ENCODE measurements at regions not wholly inside any gene's neighbourhood (a gene's known extent, or its start where the extent isn't known, plus 50 kb on each side); places are given as distances from the start of the nearest gene placed in this dataset.
"Not testable (repeated sequence)": the region's sequence is repeated elsewhere in the genome, so short reads cannot be mapped to it uniquely, and the experiment has no call there.

GRCh38 chr17:71192039-71192555 is 928.7 kb upstream of the SOX9 start:
- no peak for DNase-seq (ENCODE audit: low read depth in 3 of 3)

GRCh38 chr17:71192848-71193247 is 928.0 kb upstream of the SOX9 start:
- no peak for DNase-seq (ENCODE audit: low read depth in 3 of 3)

DNA sequence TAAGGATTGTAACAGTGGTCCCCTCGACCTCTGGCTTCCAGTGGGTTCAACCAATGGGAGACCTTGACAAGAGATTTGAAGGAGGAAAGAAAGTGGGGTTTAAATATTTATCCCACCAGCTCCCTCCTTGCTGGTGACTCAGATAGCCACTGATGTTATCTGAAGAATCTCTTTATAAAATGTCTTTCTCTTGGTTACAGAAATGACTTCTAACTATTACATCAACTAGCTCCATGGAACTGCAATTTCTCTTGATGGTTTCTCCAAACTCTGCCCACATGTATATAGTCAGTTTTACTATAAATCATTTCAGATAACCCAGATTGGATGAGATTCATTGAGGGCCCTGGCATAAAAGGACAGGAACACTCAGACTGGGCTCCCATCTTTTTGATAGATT is 920.2 kb upstream of the SOX9 start:
- DNase-seq (ENCODE audit: low read depth in 3 of 3): no peak

DNA sequence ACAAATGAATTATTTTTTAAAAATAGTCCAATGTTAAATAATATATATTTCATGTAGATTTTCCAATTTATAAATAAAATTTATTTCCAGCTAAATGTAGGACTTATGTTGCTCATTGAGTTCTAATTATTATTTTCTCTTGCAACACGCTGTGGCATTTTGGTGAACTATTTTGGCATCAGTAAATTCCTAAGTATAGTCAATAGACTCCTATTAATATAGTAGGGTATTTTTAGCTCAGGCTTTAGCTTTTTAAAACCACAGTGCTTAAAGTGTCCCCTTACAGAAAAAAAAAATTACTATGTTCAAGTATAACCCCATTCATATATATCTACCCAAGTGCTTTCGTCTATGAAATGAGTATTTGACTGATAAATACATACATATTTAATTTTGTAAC is 919.2 kb upstream of the SOX9 start:
- no peak for DNase-seq (ENCODE audit: low read depth in 3 of 3)

- no peak for DNase-seq (ENCODE audit: low read depth in 3 of 3)
Observed at GRCh38 chr17:71202449-71202848, 918.4 kb upstream of the SOX9 start.

DNA sequence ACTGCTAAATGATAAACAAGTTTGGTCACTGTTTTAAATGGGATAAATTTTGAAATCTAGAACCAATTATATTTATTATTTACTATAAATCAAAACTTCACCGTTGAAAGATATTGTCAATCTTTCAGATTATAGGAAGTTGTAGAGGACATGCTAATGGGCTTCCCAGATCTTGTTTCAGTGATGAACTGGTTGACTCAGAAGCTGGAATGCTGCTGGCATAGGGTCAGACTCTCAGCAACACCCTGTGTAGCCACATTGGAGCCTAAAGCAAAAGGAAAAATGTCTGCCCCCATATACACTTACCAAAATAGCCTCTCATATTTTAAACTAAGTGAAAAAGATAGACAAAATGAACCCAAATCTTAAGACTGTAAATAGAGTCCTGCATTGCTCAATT is 916.9 kb upstream of the SOX9 start:
- DNase-seq (ENCODE audit: low read depth in 3 of 3): no peak

- DNase-seq (ENCODE audit: low read depth in 3 of 3): not testable (repeated sequence)
Observed at GRCh38 chr17:71205951-71206350, 914.9 kb upstream of the SOX9 start.

DNA sequence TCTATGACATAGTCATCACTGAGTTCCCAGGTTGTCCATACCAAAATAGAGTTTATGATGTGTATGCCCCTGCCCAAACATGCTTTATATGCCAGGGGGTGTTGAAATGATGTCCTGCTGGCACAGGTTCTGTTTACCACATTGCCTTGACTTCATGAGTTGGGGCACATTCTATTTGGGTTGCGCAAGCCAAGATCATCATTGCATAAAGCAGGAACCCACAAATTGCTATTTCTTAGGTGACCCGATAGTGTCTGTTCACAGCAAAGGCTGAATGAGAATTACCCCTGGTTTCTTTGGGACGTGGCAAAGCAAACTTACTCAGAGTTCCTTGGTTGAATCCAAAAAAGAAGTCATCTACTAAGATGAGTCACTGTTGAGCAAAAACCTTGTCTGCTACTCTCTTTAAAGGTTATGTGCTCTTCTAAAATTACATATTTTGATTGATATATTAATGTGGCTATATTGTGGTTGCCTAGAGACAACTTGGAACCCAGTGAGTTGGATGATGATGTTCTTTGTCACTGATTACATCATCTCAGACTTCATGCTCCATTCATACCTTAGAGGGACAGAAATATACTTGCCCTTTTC is 912.6 kb upstream of the SOX9 start:
- DNase-seq (ENCODE audit: low read depth in 3 of 3): no peak

- DNase-seq (ENCODE audit: low read depth in 3 of 3): no peak
Observed at GRCh38 chr17:71213936-71214335, 906.9 kb upstream of the SOX9 start.

- DNase-seq (ENCODE audit: low read depth in 3 of 3): no peak
Observed at GRCh38 chr17:71217769-71218168, 903.1 kb upstream of the SOX9 start.

DNA sequence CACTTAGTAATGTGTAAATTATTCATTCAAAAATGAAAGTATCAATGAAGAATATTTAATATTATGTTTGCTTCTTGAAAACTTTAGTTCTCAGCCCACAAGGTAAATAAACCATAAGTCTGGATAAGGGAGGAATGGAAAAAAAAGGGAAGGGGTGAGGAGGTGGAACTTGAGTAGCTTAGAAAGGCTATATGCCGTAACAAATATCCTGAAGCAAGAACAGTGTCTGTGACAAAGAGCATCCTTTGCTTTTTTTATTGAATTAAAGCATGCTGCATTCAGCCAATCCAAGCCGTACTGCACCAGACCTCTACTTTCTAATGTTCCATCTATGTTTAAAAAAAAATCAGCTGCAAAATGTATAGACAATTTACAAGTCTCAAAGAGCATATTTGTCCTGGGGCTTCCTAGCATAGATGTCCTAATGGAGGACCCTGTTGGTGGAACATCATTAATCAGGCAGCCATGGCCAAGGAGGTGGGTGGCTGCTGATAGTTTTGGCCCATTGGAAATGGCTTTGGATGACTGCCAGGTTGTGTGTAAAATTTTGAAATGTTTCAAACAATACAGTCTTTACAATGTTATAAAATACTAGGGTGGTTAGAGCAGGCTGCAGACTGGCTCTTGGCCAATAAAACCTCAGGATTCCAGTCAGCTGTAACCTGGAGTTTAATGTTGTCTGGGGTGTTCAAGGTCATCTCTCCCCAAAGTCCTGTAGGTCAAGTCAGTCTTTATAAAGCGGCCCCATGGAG is 895.8 kb upstream of the SOX9 start:
- DNase-seq (ENCODE audit: low read depth in 3 of 3): no peak

GRCh38 chr17:71227841-71228240 is 893.0 kb upstream of the SOX9 start:
- no peak for DNase-seq (ENCODE audit: low read depth in 3 of 3)

DNA sequence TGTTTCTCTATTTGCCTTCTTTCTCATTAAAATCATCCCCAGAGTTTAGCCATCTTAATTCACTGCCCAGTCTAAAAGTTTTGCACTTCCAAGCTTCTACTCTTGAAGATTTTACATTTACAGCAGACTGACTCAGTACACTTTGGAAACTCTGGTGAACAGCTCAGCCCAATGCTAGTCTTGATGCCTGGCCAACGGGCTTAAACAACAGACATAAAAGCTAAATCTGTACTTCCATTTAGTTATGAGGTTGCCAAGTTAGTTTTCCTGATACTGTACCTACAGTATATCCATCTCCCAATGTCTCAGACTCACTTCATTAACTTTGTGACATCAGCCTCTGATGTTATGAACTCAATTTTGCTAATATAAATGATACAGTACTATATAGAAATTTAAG is 891.8 kb upstream of the SOX9 start:
- DNase-seq (ENCODE audit: low read depth in 3 of 3): no peak

- DNase-seq (ENCODE audit: low read depth in 3 of 3): no peak
Observed at GRCh38 chr17:71232801-71233559, 887.8 kb upstream of the SOX9 start.

- no peak for DNase-seq (ENCODE audit: low read depth in 3 of 3)
Observed at GRCh38 chr17:71234349-71234748, 886.5 kb upstream of the SOX9 start.

DNA sequence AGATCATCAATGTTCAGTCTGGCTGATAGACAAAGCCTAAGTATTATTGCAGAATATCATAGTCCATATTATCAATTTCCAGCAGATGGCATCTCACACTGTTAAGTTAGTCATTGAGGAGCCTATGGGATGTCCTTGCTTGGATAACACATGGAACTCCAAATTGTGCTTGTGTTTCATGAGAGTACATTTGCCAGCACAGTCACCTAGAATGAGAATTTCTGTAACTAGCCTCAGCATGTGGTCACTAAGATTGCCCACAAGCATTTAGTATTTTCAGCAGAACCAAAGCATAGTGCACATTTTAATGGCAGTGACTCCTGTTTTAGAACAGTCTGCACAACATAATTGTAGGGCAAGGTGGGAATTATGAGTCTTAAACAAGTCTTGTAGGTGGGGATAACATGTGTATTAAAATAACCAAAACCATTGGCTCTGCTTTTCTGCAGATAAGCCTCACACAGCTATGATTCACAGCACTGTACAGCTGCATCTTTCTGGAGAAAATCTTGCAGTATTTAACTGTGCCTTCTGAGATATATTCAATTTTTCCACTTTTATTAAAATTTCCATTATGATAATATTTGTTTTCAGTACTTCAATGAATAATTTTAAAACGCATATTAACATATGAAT is 882.8 kb upstream of the SOX9 start:
- DNase-seq (ENCODE audit: low read depth in 3 of 3): no peak

- no peak for DNase-seq (ENCODE audit: low read depth in 3 of 3)
Observed at GRCh38 chr17:71247441-71248015, 873.3 kb upstream of the SOX9 start.

DNA sequence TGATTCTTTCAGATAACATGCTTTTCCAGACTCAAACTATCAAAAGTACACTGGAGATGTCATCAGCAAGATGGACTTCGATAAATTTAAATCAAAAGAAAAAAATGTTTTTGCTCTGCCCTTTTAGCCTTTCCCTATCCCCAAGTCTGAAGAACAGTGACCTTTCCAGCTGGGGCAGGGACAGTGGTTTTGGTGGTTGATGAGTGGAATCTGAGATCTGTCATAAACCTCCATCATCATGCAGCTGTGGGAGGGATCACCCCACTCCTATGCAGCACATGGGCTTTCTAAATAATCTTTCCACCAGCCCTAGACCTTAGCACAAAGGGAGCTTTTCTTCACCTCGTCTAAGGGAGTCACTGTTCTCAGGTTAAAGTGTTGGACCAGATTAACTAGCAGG is 869.5 kb upstream of the SOX9 start:
- no peak for DNase-seq (ENCODE audit: low read depth in 3 of 3)

DNA sequence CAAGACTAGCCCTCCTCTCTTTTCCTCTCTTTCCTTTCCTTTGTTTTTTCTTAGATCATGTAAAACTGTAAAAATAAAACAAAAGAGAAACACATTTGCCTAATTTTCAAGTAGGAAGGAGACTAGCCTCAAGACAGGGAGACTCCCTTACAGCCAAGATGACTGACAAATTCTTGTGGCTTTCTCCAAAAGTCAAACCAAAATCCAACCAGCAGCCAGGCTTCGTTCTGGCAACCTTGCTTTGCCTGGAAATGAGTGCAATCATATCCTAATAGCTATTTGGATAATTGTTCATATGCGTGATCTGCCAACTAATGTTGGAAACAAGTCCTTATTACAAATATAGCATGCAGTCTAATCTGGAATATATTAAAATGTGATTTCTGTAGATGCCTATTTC is 868.9 kb upstream of the SOX9 start:
- no peak for DNase-seq (ENCODE audit: low read depth in 3 of 3)

DNA sequence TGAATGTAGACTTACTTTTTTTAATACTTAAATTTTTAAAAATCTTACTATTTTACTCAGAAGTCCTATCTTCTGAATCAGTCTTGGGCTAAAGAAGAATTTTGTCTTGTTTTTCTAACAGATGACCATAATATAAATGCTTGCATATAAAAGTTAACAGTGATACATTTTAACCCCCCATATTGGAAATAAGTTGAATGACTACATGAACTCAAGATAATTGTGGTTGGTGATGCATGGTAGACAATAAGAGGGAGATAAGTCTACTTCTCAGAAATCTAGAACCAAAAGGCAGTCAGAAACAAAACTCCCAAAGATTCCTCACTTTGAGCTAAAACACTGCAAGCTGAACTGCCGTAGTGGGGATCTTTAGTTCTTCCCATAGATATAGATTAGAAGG is 868.4 kb upstream of the SOX9 start:
- DNase-seq (ENCODE audit: low read depth in 3 of 3): no peak

DNA sequence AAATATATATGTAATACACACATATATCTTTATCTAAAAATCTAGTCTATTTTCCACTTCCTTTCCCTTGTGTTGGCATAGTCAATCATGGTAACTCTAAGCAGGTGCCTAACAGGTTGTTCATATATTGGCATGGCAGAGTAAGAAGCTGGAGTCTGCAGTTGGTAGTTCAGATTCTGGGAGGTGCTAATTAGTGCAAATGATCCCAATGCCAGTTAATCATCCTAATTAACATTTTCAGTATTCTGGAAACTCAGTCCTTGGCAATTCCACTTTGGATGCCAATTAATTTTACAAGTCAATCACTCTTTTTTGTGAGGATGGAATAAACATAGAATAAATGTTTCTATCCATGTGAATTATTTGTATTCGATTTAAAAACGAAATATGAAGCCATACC is 863.7 kb upstream of the SOX9 start:
- DNase-seq (ENCODE audit: low read depth in 3 of 3): no peak

DNA sequence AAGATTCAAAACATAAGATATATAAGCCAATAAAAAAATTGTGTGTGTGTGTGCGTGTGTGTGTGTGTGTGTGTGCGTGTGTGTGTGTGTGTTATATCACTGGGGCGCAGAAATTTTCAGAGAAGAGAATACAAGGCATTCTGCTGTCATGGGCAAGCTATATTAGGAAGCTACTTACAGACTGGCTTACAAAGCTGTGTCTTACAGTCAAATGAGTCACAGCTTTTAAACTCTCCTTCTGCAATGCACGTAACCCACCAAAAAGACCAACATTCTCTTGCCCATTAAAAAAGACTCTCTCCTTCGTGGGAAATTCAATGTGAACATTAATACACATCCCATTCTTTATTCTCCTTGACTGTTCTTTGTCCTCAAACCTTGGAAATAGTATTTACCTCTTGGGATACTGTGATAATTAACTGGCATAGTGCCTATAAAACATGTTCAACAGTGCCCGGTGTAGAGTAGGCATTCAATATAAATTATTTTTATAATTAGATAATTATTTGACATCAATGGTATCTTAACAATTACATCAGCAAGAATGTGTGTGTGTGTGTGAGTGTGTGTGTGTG is 860.4 kb upstream of the SOX9 start:
- no peak for DNase-seq (ENCODE audit: low read depth in 3 of 3)
